ENCODE measurements at regions not wholly inside any gene's neighbourhood (a gene's known extent, or its start where the extent isn't known, plus 50 kb on each side); places are given as distances from the start of the nearest gene placed in this dataset.

GRCh38 chr3:17967111-17967510 lies 224.7 kb upstream of the TBC1D5 start:
- H3K27ac ChIP-seq = no peak overlapping the region
- H3K27me3 ChIP-seq = no peaks in the 10 kb centered on the region
- no peaks in the 10 kb centered on the region for H3K4me1 ChIP-seq
- no peaks in the 10 kb centered on the region for H3K9me3 ChIP-seq
- no peak overlapping the region for H3K4me3 ChIP-seq
- DNase-seq = no peak
- H3K9ac ChIP-seq (ENCODE audit: low read depth in 2 of 2, low read length in 2 of 2) = no peak overlapping the region
- no peak for TF ChIP-seq CTCF (IDR thresholded peaks at IDR 0.05)
- H3K36me3 ChIP-seq = no peaks in the 10 kb centered on the region
- intact Hi-C loops (cut with DNase I) = no loop called here

- Histone ChIP-seq H3K9me3 (no peaks in the 10 kb centered on the region), H3K27ac (no peak overlapping the region), H3K36me3 (no peaks in the 10 kb centered on the region), H3K4me1 (no peaks in the 10 kb centered on the region), H3K9ac (ENCODE audit: low read depth in 2 of 2, low read length in 2 of 2) (no peak overlapping the region), H3K4me3 (no peak overlapping the region), H3K27me3 (no peaks in the 10 kb centered on the region)
- intact Hi-C loops (cut with DNase I) = no loop called here
- TF ChIP-seq CTCF (IDR thresholded peaks at IDR 0.05) = no peak
- DNase-seq = no peak
These were observed 222.9 kb upstream of the TBC1D5 start for GRCh38 chr3:17965331-17965730.

- no peaks in the 10 kb centered on the region for H3K4me1 ChIP-seq
- no peak for TF ChIP-seq CTCF (IDR thresholded peaks at IDR 0.05)
- no peak overlapping the region for H3K4me3 ChIP-seq
- no peaks in the 10 kb centered on the region for H3K9me3 ChIP-seq
- no peak overlapping the region for H3K9ac ChIP-seq (ENCODE audit: low read depth in 2 of 2, low read length in 2 of 2)
- H3K27ac ChIP-seq = no peak overlapping the region
- H3K36me3 ChIP-seq = no peaks in the 10 kb centered on the region
- no peaks in the 10 kb centered on the region for H3K27me3 ChIP-seq
- intact Hi-C loops (cut with DNase I) = no loop called here
- no peak for DNase-seq
These were observed 221.7 kb upstream of the TBC1D5 start for GRCh38 chr3:17964108-17964507.

- Histone ChIP-seq H3K4me3 (no peak overlapping the region), H3K27ac (no peak overlapping the region), H3K4me1 (no peaks in the 10 kb centered on the region), H3K9ac (ENCODE audit: low read depth in 2 of 2, low read length in 2 of 2) (no peak overlapping the region), H3K36me3 (no peaks in the 10 kb centered on the region), H3K9me3 (no peaks in the 10 kb centered on the region), H3K27me3 (no peaks in the 10 kb centered on the region)
- no peak for DNase-seq
- TF ChIP-seq CTCF (IDR thresholded peaks at IDR 0.05) = no peak
- intact Hi-C loops (cut with DNase I) = no loop called here
These were observed 213.0 kb upstream of the TBC1D5 start for GRCh38 chr3:17955411-17955810.

- no peak overlapping the region for H3K4me3 ChIP-seq
- intact Hi-C loops (cut with DNase I) = no loop called here
- TF ChIP-seq CTCF (IDR thresholded peaks at IDR 0.05) = no peak
- no peaks in the 10 kb centered on the region for H3K27me3 ChIP-seq
- H3K36me3 ChIP-seq = no peaks in the 10 kb centered on the region
- H3K4me1 ChIP-seq = no peaks in the 10 kb centered on the region
- no peak overlapping the region for H3K27ac ChIP-seq
- H3K9me3 ChIP-seq = no peaks in the 10 kb centered on the region
- H3K9ac ChIP-seq (ENCODE audit: low read depth in 2 of 2, low read length in 2 of 2) = no peak overlapping the region
- no peak for DNase-seq
These were observed 212.4 kb upstream of the TBC1D5 start for GRCh38 chr3:17954801-17955200.

- Histone ChIP-seq H3K27ac (no peak overlapping the region), H3K9me3 (no peaks in the 10 kb centered on the region), H3K9ac (ENCODE audit: low read depth in 2 of 2, low read length in 2 of 2) (no peak overlapping the region), H3K4me1 (no peaks in the 10 kb centered on the region), H3K4me3 (no peak overlapping the region), H3K36me3 (no peaks in the 10 kb centered on the region), H3K27me3 (no peaks in the 10 kb centered on the region)
- intact Hi-C loops (cut with DNase I) = no loop called here
- no peak for TF ChIP-seq CTCF (IDR thresholded peaks at IDR 0.05)
- DNase-seq = no peak
These were observed 208.8 kb upstream of the TBC1D5 start for GRCh38 chr3:17951241-17951640.
